Psoas muscle (tissue), 7 donors: ENCODE measurements at regions not wholly inside any gene's neighbourhood (a gene's known extent, or its start where the extent isn't known, plus 50 kb on each side); places are given as distances from the start of the nearest gene placed in this dataset.
"Not testable (repeated sequence)": the region's sequence is repeated elsewhere in the genome, so short reads cannot be mapped to it uniquely, and the experiment has no call there.

Source experiments
- ATAC-seq, 4 donors: fragments of 200-7000 bp; cut with Tn5 transposase; one replicate each; pipeline ENCODE4 v1.9.1; 2020; ENCODE audit warnings: moderate library complexity in 3 of 4, mild to moderate bottlenecking in 2 of 4
- DNase-seq, 2 donors: peaks; one replicate each; pipeline ENCODE4 v3.0.0-alpha.2; 2020
- H3K27ac ChIP-seq: fragments of 200-600 bp; one replicate; pipeline ENCODE4 v1.8.0; 2022
- H3K27me3 ChIP-seq, 3 donors: fragments of 200-600 bp in 1 of 3; one replicate each; pipeline versions ENCODE4 v1.6.1 to v1.8.0; 2013 to 2022; ENCODE audit warnings: low read length in 2 of 3, mild to moderate bottlenecking in 2 of 3, moderate library complexity in 1 of 3; ENCODE audit not compliant: insufficient read depth in 3 of 3
- H3K36me3 ChIP-seq, 2 donors: fragments of 200-600 bp in 1 of 2; one replicate each; pipeline versions ENCODE4 v1.6.1 to v1.8.0; 2013 to 2022; ENCODE audit warnings: low read depth in 1 of 2, mild to moderate bottlenecking in 1 of 2, moderate library complexity in 1 of 2; ENCODE audit not compliant: insufficient read depth in 1 of 2
- H3K4me1 ChIP-seq: fragments of 200-600 bp; one replicate; pipeline ENCODE4 v1.8.0; 2022
- H3K4me3 ChIP-seq: fragments of 200-600 bp; one replicate; pipeline ENCODE4 v1.8.0; 2022; ENCODE audit warnings: mild to moderate bottlenecking
- H3K9me3 ChIP-seq: fragments of 200-600 bp; one replicate; pipeline ENCODE4 v1.8.0; 2022
- CTCF ChIP-seq: fragments of 200-600 bp; IDR thresholded peaks from one replicate; pipeline ENCODE4 v1.8.0; 2022; ENCODE audit warnings: antibody characterized with exemption
- WGBS, 3 donors: extraction: QIAGEN DNeasy Blood & Tissue Kit; methylation state at CpG; one replicate each; pipeline versions ENCODE4 v1.1.6 to v1.1.7; 2013; 5-methylcytosine and 5-hydroxymethylcytosine counted together
- intact Hi-C, 2 donors: fragments of 100-400 bp; cut with DNase I; formaldehyde crosslinking; loops; one replicate each; pipeline versions ENCODE4 v1.11.0 to v1.14.2; 2022
- donor health status: healthy with polysubstance abuse.
- donor health status: DM: no; HTN: no; CAD: no; lungs with moderate emphysema.
- donor health status: Bipolar disorder and iron deficiency.
- donor health status: healthy.
- donor health status: DM: yes; HTN: yes; CAD: no.
- donor health status: DM: no; HTN: no; CAD: no.
- donor health status: DM: yes; HTN: yes; CAD: no.

DNA sequence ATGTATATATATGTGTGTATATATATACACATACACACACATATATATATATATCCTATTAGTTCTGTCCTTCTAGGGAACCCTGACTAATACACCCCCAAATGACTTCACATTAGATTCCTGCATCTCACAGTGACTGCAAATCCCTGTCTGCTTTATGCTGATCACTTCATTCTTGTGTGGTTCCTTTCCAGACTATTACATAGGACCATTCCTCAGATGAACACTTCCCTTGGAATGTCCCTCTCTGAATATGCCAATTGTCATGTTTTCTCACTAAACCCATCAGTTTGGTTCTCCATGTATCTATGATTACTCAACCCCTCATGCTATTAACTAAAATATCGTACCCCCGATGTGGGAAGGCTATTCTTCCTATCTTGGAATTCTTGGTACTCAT, 605.2 kb upstream of the NR3C2 start:
- H3K27ac ChIP-seq, result no peak overlapping the region
- H3K27me3 ChIP-seq, result no peaks in the 10 kb centered on the region
- no peak for ATAC-seq
- no peak for DNase-seq
- H3K9me3 ChIP-seq, result no peaks in the 10 kb centered on the region
- intact Hi-C loops, result no loop called here
- H3K4me3 ChIP-seq, result no peak overlapping the region
- H3K36me3 ChIP-seq, result no peaks in the 10 kb centered on the region
- H3K4me1 ChIP-seq, result no peaks in the 10 kb centered on the region
- WGBS, 3 donors, result 97 to 99% (median 98%) methylated on average over 2 of the region's 2 CpGs
- TF ChIP-seq CTCF, result no peak

- Histone ChIP-seq H3K4me3 (no peak overlapping the region), H3K27ac (no peak overlapping the region), H3K27me3 (no peaks in the 10 kb centered on the region), H3K36me3 (no peaks in the 10 kb centered on the region), H3K9me3 (no peaks in the 10 kb centered on the region), H3K4me1 (no peaks in the 10 kb centered on the region)
- TF ChIP-seq CTCF, result no peak
- no peak for DNase-seq
- intact Hi-C loops, result no loop called here
- 83 to 87% (median 86%) methylated on average over 3 of the region's 3 CpGs for WGBS, 3 donors
- no peak for ATAC-seq
Observed at GRCh38 chr4:149045731-149046130, 603.5 kb upstream of the NR3C2 start.

DNA sequence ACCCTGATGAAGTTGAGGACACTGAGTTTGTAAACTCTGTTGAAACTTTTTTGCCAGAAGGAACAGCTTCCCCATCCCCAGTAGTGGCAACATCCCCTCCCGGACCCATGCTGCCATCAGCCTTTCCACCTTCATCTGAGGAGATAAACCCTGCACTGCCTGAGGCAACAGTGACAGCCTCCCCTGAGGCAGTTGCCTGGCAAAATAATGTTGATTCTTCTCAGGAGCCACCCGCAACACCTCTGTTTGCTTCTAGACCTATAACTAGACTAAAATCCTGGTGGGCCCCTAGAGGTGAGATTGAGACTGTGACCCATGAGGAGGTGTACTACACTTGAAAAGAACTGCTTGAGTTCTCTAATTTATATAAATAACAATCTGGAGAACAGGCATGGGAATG, 597.6 kb upstream of the NR3C2 start:
- 96 to 99% (median 98%) methylated on average over 2 of the region's 2 CpGs for WGBS, 3 donors
- H3K4me1 ChIP-seq, H3K9me3 ChIP-seq, H3K27me3 ChIP-seq, H3K27ac ChIP-seq, ATAC-seq, H3K36me3 ChIP-seq, DNase-seq, H3K4me3 ChIP-seq, intact Hi-C loops: not testable (repeated sequence)

GRCh38 chr4:149031399-149031798, 589.2 kb upstream of the NR3C2 start:
- intact Hi-C loops, result no loop called here
- DNase-seq (no peak), ATAC-seq (peak in 2 of 4 donors; percentile 53 to 58)
- Histone ChIP-seq H3K4me3 (no peak overlapping the region), H3K36me3 (no peaks in the 10 kb centered on the region), H3K4me1 (no peaks in the 10 kb centered on the region), H3K27me3 (no peaks in the 10 kb centered on the region), H3K9me3 (no peaks in the 10 kb centered on the region), H3K27ac (no peak overlapping the region)
- TF ChIP-seq CTCF, result peak; percentile 50

DNA sequence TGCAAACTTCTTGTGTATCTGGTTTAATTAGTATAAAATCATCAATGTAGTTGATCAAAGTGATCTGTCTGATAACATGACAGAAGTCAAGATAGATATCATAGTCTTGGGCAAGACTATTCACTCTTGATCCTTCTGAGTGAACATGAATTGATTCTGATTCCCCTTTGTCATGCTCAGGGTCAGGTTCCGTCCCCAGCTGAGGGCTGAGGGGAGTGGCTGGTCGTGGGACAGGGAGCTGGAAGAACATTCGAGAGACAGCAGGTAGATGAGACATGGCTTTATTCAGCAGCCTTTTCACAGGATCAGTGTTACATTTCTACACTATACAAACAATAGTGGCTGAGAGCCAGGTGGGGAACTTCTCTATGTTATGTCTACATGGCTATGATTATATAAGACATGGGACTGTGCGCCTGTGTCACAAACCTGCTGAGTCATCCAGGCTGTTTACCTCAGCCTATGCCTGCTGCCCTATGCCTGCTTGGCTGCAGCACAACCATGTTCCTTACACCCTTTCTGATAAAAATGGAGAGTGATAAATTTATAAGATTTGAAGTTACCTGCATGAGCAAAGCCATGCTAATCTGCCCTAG, 586.9 kb upstream of the NR3C2 start:
- TF ChIP-seq CTCF, result no peak
- Histone ChIP-seq H3K4me1 (no peaks in the 10 kb centered on the region), H3K27ac (no peak overlapping the region), H3K27me3 (no peaks in the 10 kb centered on the region), H3K9me3 (no peaks in the 10 kb centered on the region), H3K4me3 (no peak overlapping the region), H3K36me3 (no peaks in the 10 kb centered on the region)
- 74 to 90% (median 83%) methylated on average over 4 of the region's 4 CpGs for WGBS, 3 donors
- ATAC-seq (no peak), DNase-seq (no peak)
- intact Hi-C loops, result no loop called here
